PC-9 (cell line): ENCODE measurements at regions not wholly inside any gene's neighbourhood (a gene's known extent, or its start where the extent isn't known, plus 50 kb on each side); places are given as distances from the start of the nearest gene placed in this dataset.

Source experiments
- BruUV-seq: library from RNA; stranded (reverse); fragments of 400-500 nt; replicated peaks from 2 replicates; lab custom pipeline; 2021; lab: Mats Ljungman, UMichigan
- CTCF ChIA-PET: fragments of 300-600 bp; sonication (Branson Sonifier 250); formaldehyde crosslinking; loops from one replicate; lab custom pipeline; 2022; ENCODE audit warnings: antibody characterized with exemption; lab: Charles Lee
- POLR2A ChIA-PET: fragments of 300-600 bp; sonication (Branson Sonifier 250); formaldehyde crosslinking; loops from one replicate; lab custom pipeline; 2022; ENCODE audit warnings: antibody characterized with exemption; ENCODE audit not compliant: unreplicated experiment; lab: Charles Lee
- DNase-seq, 2 experiments: peaks; one replicate each; pipeline versions ENCODE4 v3.0.0 to v3.0.0-alpha.2; 2015 to 2022; ENCODE audit warnings: mixed read lengths in 1 of 2
- H2AFZ ChIP-seq: fragments of 200-600 bp; sonication (generic); 2 replicates; pipeline ENCODE4 v1.8.1; 2017; ENCODE audit warnings: antibody characterized with exemption
- H3F3A ChIP-seq: fragments of 200-600 bp; sonication (generic); 2 replicates; pipeline ENCODE4 v1.8.1; 2017; ENCODE audit warnings: antibody characterized with exemption, mild to moderate bottlenecking, low read depth; ENCODE audit not compliant: insufficient read depth
- H3K27ac ChIP-seq: fragments of 200-600 bp; sonication (generic); 2 replicates; pipeline ENCODE4 v1.6.1; 2016; ENCODE audit warnings: mixed run types
- H3K27me3 ChIP-seq: fragments of 200-600 bp; sonication (generic); 2 replicates; pipeline ENCODE4 v1.6.1; 2016; ENCODE audit warnings: low read depth, mixed run types; ENCODE audit not compliant: insufficient read depth
- H3K36me3 ChIP-seq: fragments of 200-600 bp; sonication (generic); 2 replicates; pipeline ENCODE4 v1.6.1; 2016; ENCODE audit warnings: low read depth, mixed run types
- H3K4me1 ChIP-seq: fragments of 200-600 bp; sonication (generic); replicated peaks from 2 replicates; pipeline ENCODE4 v1.6.1; 2016; ENCODE audit warnings: mixed run types; ENCODE audit not compliant: insufficient read depth
- H3K4me2 ChIP-seq: fragments of 200-600 bp; sonication (generic); 2 replicates; pipeline ENCODE4 v1.6.1; 2017; ENCODE audit warnings: mixed run types
- H3K4me3 ChIP-seq: fragments of 200-600 bp; sonication (generic); 2 replicates; pipeline ENCODE4 v1.6.1; 2016; ENCODE audit warnings: mixed run types
- H3K79me2 ChIP-seq: fragments of 200-600 bp; sonication (generic); 2 replicates; pipeline ENCODE4 v1.6.1; 2017; ENCODE audit warnings: low read depth, mixed run types
- H3K9me2 ChIP-seq: fragments of 200-600 bp; sonication (generic); 2 replicates; pipeline ENCODE4 v1.8.1; 2017; ENCODE audit warnings: mild to moderate bottlenecking; ENCODE audit not compliant: insufficient read depth
- H3K9me3 ChIP-seq: fragments of 200-600 bp; sonication (generic); 2 replicates; pipeline ENCODE4 v1.8.1; 2016; ENCODE audit warnings: low read depth; ENCODE audit not compliant: insufficient read depth
- H4K20me1 ChIP-seq: fragments of 200-600 bp; sonication (generic); 2 replicates; pipeline ENCODE4 v1.8.1; 2017; ENCODE audit not compliant: insufficient read depth
- EZH2 ChIP-seq: fragments of 200-600 bp; sonication (generic); IDR thresholded peaks from 2 replicates; pipeline ENCODE4 v1.8.0; 2017; ENCODE audit warnings: antibody characterized with exemption, low read depth
- intact Hi-C: fragments of 100-400 bp; cut with micrococcal nuclease; formaldehyde crosslinking; loops from one replicate; pipeline ENCODE4 v1.10.0; 2022; ENCODE audit not compliant: unreplicated experiment
- TF ChIP-seq, protein P1 (sequence below): fragments of 200-600 bp; sonication (generic); conservative IDR thresholded peaks from 2 replicates; pipeline ENCODE4 v1.6.1; 2017; ENCODE audit warnings: mixed run types, antibody characterized with exemption, mild to moderate bottlenecking, moderate library complexity

DNA sequence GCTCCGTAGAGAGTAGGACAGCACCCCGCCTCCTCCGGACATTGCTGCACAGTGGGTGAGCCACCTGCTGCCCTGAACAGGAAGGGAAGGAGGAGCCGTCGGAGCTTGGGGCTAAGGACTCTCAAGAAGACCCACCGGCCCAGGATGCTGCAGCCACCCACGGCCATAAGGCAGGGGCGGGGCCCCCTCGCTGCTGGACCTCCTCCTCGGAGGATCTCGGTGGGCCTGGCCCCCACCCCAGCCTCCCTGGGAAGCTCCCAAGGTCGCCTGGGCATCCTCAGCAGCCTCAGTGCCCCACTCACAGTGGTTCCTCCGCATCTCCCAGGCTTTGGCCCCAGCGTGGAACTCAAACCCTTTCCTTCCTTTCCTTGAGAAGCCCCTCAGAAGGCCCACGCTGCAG, 68.6 kb upstream of the DIO3 start:
- CTCF ChIA-PET: no interaction called here

GRCh38 chr14:101494826-101495225, 66.5 kb upstream of the DIO3 start:
- Histone ChIP-seq H3K9me2 (no peaks in the 10 kb centered on the region), H3F3A (no peaks in the 10 kb centered on the region), H3K4me2 (no peak overlapping the region), H3K27me3 (no peaks in the 10 kb centered on the region), H3K4me3 (no peak overlapping the region), H3K79me2 (no peaks in the 10 kb centered on the region), H4K20me1 (no peaks in the 10 kb centered on the region), H3K4me1 (no peaks in the 10 kb centered on the region), H3K27ac (no peak overlapping the region), H3K36me3 (no peaks in the 10 kb centered on the region), H3K9me3 (no peaks in the 10 kb centered on the region), H2AFZ (no peak overlapping the region)
- no peak for TF ChIP-seq EZH2
- TF ChIP-seq, protein P1, sequence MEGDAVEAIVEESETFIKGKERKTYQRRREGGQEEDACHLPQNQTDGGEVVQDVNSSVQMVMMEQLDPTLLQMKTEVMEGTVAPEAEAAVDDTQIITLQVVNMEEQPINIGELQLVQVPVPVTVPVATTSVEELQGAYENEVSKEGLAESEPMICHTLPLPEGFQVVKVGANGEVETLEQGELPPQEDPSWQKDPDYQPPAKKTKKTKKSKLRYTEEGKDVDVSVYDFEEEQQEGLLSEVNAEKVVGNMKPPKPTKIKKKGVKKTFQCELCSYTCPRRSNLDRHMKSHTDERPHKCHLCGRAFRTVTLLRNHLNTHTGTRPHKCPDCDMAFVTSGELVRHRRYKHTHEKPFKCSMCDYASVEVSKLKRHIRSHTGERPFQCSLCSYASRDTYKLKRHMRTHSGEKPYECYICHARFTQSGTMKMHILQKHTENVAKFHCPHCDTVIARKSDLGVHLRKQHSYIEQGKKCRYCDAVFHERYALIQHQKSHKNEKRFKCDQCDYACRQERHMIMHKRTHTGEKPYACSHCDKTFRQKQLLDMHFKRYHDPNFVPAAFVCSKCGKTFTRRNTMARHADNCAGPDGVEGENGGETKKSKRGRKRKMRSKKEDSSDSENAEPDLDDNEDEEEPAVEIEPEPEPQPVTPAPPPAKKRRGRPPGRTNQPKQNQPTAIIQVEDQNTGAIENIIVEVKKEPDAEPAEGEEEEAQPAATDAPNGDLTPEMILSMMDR: no peak
- BruUV-seq: no TSS peak
- intact Hi-C loops: no loop called here
- ChIA-PET POLR2A (interaction anchor here (0.5 kb wide), 1 partner anchor 161 kb away, joined by 16 read pairs; no protein-coding TSS in a partner anchor), CTCF (interaction anchor here (0.6 kb wide), 1 partner anchor 315 kb away, joined by 7 read pairs; no protein-coding TSS in a partner anchor)
- no peak for DNase-seq

More for the DNA sequence above, 68.6 kb upstream of the DIO3 start:
- intact Hi-C loops: no loop called here
- H3K4me2 ChIP-seq: no peak overlapping the region
- no peaks in the 10 kb centered on the region for H3K36me3 ChIP-seq
- no peaks in the 10 kb centered on the region for H3K79me2 ChIP-seq
- no peak overlapping the region for H3K27ac ChIP-seq
- H3K4me3 ChIP-seq: no peak overlapping the region
- BruUV-seq: no TSS peak
- H4K20me1 ChIP-seq: no peaks in the 10 kb centered on the region
- DNase-seq: no peak
- no peak overlapping the region for H2AFZ ChIP-seq
- H3K9me2 ChIP-seq: no peaks in the 10 kb centered on the region
- no peaks in the 10 kb centered on the region for H3K27me3 ChIP-seq
- TF ChIP-seq EZH2: no peak
- TF ChIP-seq, protein P1: no peak
- no peaks in the 10 kb centered on the region for H3F3A ChIP-seq
- POLR2A ChIA-PET: no interaction called here
- no peaks in the 10 kb centered on the region for H3K9me3 ChIP-seq
- no peaks in the 10 kb centered on the region for H3K4me1 ChIP-seq

DNA sequence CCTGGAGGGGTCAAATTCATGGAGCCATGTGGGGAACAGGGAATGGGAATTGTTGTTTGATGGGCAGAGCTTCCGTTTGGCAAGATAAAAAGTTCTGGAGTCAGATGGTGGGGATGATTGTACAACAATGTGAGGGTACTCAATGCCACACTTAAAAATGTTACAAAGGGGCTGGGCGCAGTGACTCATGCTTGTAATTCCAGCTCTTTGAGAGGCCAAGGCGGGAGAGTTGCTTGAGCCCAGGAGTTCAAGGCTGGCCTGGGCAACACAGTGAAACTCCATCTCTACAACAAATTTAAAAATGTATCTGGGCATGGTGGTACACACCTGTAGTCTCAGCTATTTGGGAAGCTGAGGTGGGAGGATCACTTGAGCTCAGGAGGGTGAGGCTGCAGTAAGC, 66.0 kb upstream of the DIO3 start:
- Histone ChIP-seq H3K27me3 (no peaks in the 10 kb centered on the region), H3K4me1 (no peaks in the 10 kb centered on the region), H3K4me2 (no peak overlapping the region), H2AFZ (no peak overlapping the region), H4K20me1 (no peaks in the 10 kb centered on the region), H3K9me3 (no peaks in the 10 kb centered on the region), H3K27ac (no peak overlapping the region), H3K36me3 (no peaks in the 10 kb centered on the region), H3K9me2 (no peaks in the 10 kb centered on the region), H3K79me2 (no peaks in the 10 kb centered on the region), H3F3A (no peaks in the 10 kb centered on the region), H3K4me3 (no peak overlapping the region)
- DNase-seq: no peak
- TF ChIP-seq EZH2: no peak
- TF ChIP-seq, protein P1: no peak
- CTCF ChIA-PET: interaction anchor here (0.6 kb wide), 1 partner anchor 314 kb away, joined by 7 read pairs; no protein-coding TSS in a partner anchor
- BruUV-seq: no TSS peak
- POLR2A ChIA-PET: no interaction called here
- intact Hi-C loops: no loop called here
